GM18505 (cell line): ENCODE measurements at regions not wholly inside any gene's neighbourhood (a gene's known extent, or its start where the extent isn't known, plus 50 kb on each side); places are given as distances from the start of the nearest gene placed in this dataset.

Experiments
- ATAC-seq: cut with Tn5 transposase; IDR thresholded peaks from one replicate; pipeline ENCODE4 v1.9.1; 2021; ENCODE audit not compliant: unreplicated experiment
- POLR2A ChIP-seq: IDR thresholded peaks from 4 replicates; pipeline ENCODE4 v1.6.1; 2011; ENCODE audit warnings: borderline replicate concordance; ENCODE audit not compliant: insufficient read depth, insufficient read length; ENCODE audit errors: extremely low read depth

DNA sequence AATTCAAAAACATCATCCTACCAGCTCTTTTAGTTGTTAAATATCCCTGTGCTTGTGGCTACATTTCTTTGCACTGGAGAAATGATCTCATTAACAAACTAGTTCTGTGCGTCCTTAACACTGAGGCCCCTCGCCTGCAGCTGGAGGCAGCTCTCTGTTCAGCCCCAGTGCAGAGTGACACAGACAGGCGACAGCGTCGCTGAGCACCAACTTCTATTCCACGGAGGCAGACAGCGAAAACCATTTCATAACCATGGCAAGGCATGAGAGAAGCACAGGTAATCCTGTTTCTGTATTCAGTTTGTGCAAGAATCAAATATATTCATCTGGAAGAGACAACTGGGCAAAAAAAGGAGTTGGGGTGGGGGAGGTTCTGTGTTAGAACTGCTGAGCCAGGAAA is 530.7 kb downstream of the ZIC1 start:
- no peak for TF ChIP-seq POLR2A
- ATAC-seq, result no peak

DNA sequence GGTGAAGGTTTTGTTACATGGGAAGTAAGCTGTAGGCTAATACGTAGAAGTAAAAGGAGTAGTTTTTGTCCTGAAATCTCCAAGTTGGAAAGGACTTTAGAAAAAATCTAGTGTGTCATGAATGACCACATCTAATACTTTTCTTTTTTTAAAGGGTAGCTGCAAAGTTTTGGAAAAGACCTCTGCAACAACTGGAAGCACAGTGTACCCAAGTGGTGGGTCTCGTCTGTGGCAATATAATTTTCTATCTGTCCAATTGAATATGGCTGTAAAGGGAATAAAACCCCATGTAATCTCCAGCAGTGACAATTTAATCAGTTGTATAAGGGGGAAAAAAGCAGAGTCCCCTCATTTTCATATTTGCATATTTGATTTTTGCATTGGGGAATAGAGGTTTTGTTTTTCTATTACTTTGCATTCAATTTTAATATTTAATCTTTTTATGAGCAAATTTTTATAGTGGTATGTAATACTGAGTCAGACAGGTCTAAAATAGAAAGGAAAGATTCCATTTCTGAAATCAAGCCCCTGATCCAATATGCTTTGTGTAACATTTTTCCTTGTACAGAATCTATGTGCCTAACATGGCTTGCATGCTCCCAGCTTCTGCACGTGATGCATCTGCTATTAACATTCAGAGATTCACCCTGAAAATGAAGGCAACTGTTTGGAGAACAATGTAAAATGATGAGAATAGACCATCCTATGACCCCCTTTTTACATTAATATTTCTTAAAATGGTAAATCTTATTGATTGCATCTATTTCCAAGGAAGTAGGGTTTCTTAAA is 531.4 kb downstream of the ZIC1 start:
- ATAC-seq, result no peak
- TF ChIP-seq POLR2A, result no peak

DNA sequence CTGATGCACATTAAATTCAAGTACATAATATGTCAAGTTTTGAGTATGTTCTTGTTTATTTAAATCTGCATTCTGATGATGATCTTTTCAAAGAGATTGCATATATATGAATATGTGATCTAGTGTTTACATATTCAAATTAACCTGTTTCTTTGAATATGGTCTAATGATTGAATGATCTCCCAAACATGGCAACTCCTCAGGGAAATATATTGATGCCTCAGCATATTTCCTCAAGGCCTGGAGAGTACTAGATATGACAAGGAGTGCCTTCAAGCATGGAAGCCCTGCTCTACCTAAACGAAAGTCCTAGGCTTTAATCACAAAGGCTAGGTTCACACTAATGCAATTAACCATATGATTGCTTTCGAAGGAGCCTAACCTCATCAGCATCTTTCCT is 532.8 kb downstream of the ZIC1 start:
- no peak for ATAC-seq
- no peak for TF ChIP-seq POLR2A

DNA sequence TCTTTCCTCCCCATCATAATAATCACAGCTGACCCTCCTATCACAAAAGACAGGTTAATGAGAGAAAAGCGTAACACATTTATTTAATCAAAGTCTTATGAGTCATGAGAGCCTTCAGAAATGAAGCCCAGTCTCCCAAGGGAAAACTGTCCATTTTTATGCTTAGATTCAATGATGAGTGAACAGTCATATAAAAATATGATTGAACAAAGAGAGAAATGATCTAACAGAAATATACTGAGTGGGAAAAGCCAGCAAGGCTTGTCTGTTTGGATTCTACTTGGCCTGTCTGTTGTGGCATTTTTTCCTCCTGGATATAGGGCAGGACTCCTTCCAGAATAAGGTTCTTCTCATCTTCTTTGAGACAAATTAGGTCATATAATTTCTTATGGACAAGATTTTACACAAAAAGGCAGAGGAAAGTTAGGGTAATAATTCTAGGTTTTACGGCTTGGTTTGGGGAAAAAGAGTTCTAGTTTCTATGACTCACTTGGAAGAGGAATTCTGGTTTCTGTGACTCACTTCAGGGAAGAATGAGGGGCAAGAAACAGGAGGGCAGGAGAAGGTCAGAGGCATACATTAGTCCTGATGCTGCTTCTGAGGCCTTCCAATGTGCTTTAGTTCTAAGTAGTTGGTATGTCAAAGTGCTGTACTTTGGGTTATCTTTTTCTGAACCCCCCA is 534.2 kb downstream of the ZIC1 start:
- no peak for TF ChIP-seq POLR2A
- ATAC-seq, result no peak

DNA sequence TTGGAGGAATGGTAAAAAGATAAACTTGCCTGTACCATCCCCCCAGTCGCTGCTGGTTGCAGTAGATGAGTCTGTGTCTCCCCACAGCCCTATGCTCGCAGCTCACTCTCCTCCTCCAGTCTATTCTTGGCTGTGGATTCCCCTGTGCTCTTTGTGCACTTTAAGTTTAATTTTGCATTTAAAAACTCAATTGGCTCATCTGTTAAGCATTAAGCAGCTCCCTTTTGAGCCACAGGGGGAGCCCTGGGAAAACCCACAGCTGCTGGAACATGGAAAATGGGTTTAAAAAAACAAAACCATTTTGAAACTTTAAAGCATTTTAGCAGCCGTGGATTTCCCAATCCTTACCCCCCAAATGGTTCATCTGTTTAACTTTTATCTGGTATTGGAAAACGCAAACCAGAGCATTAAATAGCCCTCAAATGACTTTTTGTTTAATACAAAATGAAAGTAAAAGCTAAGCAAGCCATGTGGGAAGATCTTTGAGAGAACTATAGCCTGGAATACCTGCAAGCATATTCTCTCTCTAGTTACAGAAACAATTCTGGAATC is 536.9 kb downstream of the ZIC1 start:
- TF ChIP-seq POLR2A, result no peak
- ATAC-seq, result no peak

DNA sequence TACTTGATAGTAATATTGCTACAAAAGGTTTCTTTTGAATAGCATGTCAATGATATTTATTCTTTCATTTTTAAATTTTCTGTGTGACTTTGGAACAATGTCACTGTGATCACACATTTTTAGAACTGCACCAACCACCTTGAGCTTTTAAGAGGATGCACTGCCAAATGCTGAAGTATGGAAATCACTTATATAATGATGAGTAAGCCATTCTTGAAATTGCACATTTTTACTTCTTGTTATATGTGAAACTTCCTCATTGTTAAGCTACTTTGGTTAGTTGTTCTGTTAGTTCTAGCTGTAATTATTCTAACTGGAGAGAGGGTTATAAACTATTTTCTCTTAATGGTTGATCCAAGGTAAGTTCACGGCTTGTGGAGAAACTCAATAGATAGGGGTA is 547.5 kb downstream of the ZIC1 start:
- TF ChIP-seq POLR2A, result no peak
- no peak for ATAC-seq

DNA sequence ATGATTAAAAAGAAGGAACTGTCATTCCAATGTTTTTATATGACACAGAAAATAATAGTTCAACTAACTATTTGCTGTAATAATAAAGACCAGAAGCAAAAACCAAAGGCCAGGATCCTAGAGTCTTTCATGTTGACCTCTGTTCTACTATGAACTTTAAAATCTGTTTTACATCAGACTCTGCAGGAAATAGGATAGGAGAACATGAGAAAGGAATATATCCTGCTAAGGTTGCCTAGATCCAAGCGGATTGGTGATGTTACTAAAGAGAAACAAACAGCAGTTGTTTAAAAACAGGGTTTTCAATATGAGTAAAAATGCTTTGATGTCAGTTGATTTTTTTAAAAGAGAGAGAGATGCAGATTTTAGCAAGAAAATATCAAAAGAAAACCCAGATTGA is 549.6 kb downstream of the ZIC1 start:
- no peak for ATAC-seq
- TF ChIP-seq POLR2A, result no peak

DNA sequence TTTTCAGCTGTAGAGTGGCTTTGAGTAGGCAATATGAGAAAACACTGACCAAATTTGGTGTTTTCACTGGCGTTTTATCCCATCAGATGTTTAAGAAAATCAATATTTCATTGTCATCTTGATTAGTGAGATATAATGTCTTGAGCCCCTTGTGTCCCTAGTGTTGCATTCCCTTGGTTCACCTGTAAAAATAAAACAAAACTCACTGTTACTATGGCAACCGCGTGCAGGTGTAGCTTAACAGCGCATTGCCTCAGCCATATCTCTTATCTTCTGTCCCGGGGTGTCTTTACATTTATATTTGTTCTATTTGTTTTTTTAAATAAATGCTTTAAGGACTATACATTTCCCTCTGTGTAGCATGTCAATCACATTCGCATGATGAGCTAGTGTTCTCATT is 551.6 kb downstream of the ZIC1 start:
- TF ChIP-seq POLR2A, result no peak
- no peak for ATAC-seq

DNA sequence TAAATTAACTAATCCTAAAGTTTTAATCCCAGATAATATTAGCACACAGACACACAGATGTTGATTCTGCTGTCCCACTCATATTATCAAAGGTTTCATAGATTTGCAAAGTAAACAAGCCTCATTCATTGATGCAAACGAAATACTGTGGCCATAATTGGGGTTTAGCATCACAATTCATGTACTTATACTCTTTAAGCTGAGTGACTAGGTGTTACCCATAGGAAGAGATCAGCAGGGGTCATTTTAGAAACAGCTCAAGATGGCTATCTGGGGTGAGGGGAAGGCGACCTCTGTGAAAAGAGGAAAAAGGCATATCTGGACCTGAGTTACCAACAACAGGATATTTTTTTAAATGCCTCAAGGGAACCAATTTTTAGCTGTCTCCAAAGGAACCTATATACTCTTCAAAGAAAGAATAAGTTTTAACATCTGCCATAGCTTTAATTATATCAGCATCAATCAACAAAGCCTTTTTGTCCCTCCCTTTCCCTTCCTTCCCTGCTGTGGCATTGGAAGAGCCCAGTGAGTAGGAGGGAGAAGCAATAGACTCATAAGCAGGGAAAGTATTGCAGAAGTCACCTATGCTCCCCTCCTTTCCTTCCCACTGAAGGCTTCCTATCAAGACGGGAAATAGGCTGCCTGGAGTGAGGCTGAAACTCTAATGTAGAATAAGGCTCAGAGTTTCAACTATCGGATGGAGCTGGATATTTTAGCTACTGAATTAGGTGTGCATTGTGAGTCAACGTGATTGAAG is 553.4 kb downstream of the ZIC1 start:
- no peak for TF ChIP-seq POLR2A
- no peak for ATAC-seq

DNA sequence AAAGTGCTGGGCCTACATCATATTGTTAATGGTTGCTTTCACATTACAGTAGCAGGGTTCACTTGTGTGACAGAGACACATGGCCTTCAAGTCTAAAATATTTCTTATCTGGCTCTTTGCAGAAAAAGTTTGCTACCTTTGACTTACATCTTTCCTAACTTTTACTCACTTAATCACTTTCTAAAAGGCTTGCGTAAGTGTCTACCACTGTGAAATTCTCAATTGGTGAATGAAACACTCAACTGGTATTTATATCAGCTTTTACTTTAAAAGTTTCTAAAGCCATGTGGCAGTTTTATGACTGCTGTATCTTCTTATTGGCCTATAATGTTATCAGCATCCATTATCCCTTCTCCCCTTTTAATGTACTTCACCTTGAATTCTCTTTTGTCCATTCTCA is 554.5 kb downstream of the ZIC1 start:
- TF ChIP-seq POLR2A, result no peak
- ATAC-seq, result no peak

DNA sequence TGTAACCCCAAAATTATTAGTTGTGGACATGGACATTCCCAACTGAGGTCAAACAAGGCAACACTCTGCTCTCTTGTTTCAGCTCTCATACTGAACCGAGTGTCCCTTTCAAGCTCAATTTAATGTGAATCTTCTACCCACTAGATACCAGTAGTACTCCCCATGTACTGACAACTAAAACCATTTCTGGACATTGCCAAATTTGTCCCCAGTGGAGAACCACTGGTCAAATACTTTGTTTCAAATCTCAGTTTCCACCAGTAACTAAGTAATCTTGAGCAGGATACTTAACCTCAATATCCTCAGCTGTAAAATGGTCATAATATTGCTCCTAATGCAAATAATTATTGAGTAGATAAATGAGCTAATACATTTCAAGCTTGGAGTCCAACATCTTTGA is 566.0 kb downstream of the ZIC1 start:
- TF ChIP-seq POLR2A, result no peak

DNA sequence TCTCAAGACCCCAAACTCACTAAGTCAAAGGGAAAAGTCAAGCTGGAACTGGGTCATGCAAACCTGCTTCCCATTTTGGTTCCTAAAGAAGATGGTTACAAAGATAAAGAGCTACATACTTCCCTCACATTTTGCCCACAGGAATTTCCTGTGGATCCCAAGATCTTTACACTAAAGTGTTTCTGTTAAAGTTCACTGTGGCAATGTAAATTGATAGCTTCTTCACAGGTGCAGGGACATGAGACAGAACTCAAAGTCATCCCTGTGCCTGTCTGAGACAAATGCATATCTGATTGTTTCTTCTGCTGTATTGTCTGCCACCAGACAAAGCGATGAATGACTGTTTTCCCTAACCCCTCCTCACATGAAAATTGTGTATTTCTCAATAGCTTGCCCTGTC is 567.8 kb downstream of the ZIC1 start:
- no peak for TF ChIP-seq POLR2A
- ATAC-seq, result no peak

More for the DNA sequence above, 566.0 kb downstream of the ZIC1 start:
- ATAC-seq, result no peak

DNA sequence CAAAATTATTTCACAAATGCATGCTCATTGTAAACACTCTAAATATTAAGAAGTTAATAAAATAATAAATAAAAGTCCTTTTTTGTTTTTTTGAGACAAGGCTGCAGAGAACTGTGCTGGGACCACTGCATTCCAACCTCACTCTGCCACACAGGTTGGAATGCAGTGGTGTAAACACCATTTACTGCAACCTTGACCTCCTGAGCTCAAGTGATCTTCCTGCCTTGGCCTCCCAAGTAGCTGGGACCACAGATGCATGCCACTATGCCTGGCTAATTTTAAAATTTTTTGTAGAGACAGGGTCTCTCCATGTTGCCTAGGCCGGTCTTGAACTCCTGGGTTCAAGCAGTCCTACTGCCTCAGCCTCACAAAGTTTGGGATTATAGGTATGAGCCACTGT is 578.4 kb downstream of the ZIC1 start:
- no peak for ATAC-seq
- no peak for TF ChIP-seq POLR2A

DNA sequence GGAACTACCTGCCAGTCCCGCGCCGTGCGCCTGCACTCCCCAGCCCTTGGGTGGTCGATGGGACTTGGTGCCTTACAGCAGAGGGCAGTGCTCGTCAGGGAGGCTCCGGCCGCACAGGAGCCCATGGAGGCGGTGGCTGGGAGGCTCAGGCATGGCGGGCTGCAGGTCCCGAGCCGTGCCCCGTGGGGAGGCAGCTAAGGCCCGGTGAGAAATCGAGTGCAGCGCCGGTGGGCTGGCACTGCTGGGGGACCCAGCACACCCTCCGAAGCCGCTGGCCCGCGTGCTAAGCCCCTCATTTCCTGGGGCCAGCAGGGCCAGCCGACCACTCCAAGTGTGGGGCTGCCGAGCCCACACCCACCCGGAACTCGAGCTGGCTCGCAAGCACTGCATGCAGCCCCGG is 580.2 kb downstream of the ZIC1 start:
- TF ChIP-seq POLR2A, result no peak
- no peak for ATAC-seq

DNA sequence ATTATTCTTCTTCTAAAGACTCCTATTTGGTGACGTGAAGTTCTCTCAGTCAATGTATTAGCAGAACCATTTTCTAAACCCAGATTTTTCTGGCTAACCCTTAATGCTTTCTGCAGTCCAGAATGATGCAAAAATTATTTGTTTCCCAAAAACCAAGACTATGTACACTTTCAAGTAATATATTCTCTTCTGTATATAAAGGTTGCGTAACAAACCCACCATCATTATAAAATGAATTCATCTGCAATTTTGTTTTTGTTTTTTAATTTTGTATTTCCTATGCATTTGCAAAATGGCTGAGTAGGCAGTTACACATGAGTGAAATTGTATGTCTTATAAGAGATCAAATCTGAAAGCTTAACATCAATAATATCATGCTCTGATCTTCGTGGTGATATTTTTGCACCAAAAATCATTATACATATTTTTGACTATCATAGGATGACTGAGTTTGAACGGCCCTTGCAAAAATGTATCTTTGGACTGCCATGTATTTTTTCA is 593.6 kb downstream of the ZIC1 start:
- TF ChIP-seq POLR2A, result no peak
- no peak for ATAC-seq
